ENCODE measurements at regions not wholly inside any gene's neighbourhood (a gene's known extent, or its start where the extent isn't known, plus 50 kb on each side); places are given as distances from the start of the nearest gene placed in this dataset.

GRCh38 chrX:113920661-113921060 lies 663.2 kb upstream of the HTR2C start:
- ChIA-PET POLR2A (no interaction called here), CTCF (no interaction called here)
- TF ChIP-seq CTCF (IDR thresholded peaks at IDR 0.05; ENCODE audit: insufficient read depth, low read depth, low read length): no peak
- Histone ChIP-seq H3K27me3 (ENCODE audit: control insufficient read depth, insufficient read depth, low read length) (no peaks in the 10 kb centered on the region), H3K36me3 (ENCODE audit: control insufficient read depth, insufficient read depth, low read length) (no peaks in the 10 kb centered on the region), H3K4me3 (ENCODE audit: low read depth, low read length) (no peak overlapping the region)
- no peak for DNase-seq (ENCODE audit: low read depth)

DNA sequence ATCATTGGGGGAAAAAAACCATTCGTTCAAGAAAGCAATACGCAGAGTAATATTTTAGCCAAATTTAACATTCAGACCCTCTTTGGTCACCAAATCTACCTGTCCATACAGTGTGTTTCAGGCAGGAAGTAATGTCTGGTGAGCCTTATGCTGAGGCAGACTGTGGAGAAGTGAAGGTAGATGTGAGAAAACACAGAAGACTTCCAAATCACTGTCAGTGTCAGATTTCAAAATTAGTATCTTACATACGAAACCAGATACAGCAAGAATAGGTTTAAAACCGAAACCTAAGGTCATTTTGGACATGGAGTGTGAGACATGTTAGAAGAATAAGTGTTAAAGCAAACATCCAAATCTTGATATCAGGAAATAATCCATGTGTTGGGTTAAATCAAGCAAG lies 664.5 kb upstream of the HTR2C start:
- no peak for TF ChIP-seq CTCF (IDR thresholded peaks at IDR 0.05; ENCODE audit: insufficient read depth, low read depth, low read length)
- ChIA-PET CTCF (no interaction called here), POLR2A (no interaction called here)
- Histone ChIP-seq H3K36me3 (ENCODE audit: control insufficient read depth, insufficient read depth, low read length) (no peaks in the 10 kb centered on the region), H3K27me3 (ENCODE audit: control insufficient read depth, insufficient read depth, low read length) (no peaks in the 10 kb centered on the region), H3K4me3 (ENCODE audit: low read depth, low read length) (no peak overlapping the region)
- DNase-seq (ENCODE audit: low read depth): no peak

DNA sequence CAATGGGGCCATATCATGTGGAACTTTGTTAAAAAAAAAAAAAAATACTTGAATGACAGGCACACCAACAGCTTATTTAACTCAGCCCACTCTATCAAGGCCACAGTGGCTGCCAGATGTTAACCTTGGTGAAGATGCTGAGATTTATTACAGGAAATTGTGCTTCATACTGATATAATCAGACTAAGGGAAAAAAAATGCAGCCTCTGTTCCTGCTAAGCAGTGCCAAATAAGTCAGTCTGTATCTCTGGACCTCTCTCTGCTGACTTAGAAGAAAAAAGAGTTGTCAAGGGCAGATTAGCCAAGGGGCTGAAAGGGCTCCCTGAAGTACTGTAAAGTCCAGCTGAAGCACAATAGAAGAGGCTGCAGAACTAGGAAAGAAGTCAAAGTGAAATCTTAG lies 677.7 kb upstream of the HTR2C start:
- ChIA-PET CTCF (no interaction called here), POLR2A (no interaction called here)

DNA sequence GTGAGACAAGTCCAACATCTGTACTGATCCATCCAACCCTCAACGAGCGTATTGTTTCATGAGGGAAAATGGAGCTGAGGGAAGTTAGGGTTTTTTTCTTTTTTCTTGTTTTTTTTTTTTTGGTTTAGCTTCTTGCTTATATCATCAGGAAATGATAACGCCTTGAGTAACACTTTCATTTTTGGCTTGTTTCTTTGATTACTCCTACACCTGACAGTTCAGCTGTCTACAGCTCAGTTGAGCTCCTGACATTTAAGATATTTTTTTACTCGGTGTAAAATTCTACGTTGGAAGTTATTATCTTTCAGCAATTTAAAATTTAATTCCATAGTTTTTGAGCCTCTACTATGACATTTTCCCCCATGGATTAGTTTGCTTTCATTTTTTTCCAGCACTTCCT lies 691.0 kb upstream of the HTR2C start:
- TF ChIP-seq CTCF (IDR thresholded peaks at IDR 0.05; ENCODE audit: insufficient read depth, low read depth, low read length): no peak
- DNase-seq (ENCODE audit: low read depth): no peak
- CTCF ChIA-PET: no interaction called here

More for the DNA sequence above, 677.7 kb upstream of the HTR2C start:
- no peak overlapping the region for H3K4me3 ChIP-seq (ENCODE audit: low read depth, low read length)
- H3K27me3 ChIP-seq (ENCODE audit: control insufficient read depth, insufficient read depth, low read length): no peaks in the 10 kb centered on the region
- DNase-seq (ENCODE audit: low read depth): no peak
- no peak for TF ChIP-seq CTCF (IDR thresholded peaks at IDR 0.05; ENCODE audit: insufficient read depth, low read depth, low read length)
- H3K36me3 ChIP-seq (ENCODE audit: control insufficient read depth, insufficient read depth, low read length): no peaks in the 10 kb centered on the region

GRCh38 chrX:113892401-113892800 lies 691.5 kb upstream of the HTR2C start:
- ChIA-PET CTCF (no interaction called here), POLR2A (no interaction called here)
- no peak for DNase-seq (ENCODE audit: low read depth)
- no peaks in the 10 kb centered on the region for H3K36me3 ChIP-seq (ENCODE audit: control insufficient read depth, insufficient read depth, low read length)
- no peak overlapping the region for H3K4me3 ChIP-seq (ENCODE audit: low read depth, low read length)
- no peak for TF ChIP-seq CTCF (IDR thresholded peaks at IDR 0.05; ENCODE audit: insufficient read depth, low read depth, low read length)
- no peaks in the 10 kb centered on the region for H3K27me3 ChIP-seq (ENCODE audit: control insufficient read depth, insufficient read depth, low read length)

More for the DNA sequence above, 691.0 kb upstream of the HTR2C start:
- POLR2A ChIA-PET: no interaction called here
- no peaks in the 10 kb centered on the region for H3K36me3 ChIP-seq (ENCODE audit: control insufficient read depth, insufficient read depth, low read length)
- no peaks in the 10 kb centered on the region for H3K27me3 ChIP-seq (ENCODE audit: control insufficient read depth, insufficient read depth, low read length)
- no peak overlapping the region for H3K4me3 ChIP-seq (ENCODE audit: low read depth, low read length)
